OCI-LY7 (cell line): ENCODE measurements at regions not wholly inside any gene's neighbourhood (a gene's known extent, or its start where the extent isn't known, plus 50 kb on each side); places are given as distances from the start of the nearest gene placed in this dataset.

Experiments used
- BruUV-seq: library from RNA; stranded (reverse); fragments of 400-500 nt; replicated peaks from 2 replicates; lab custom pipeline; 2021; lab: Mats Ljungman, UMichigan
- CTCF ChIA-PET: fragments of 300-600 bp; sonication (Branson Sonifier 250); formaldehyde crosslinking; loops from one replicate; lab custom pipeline; 2022; ENCODE audit warnings: antibody characterized with exemption; ENCODE audit not compliant: unreplicated experiment; lab: Charles Lee
- POLR2A ChIA-PET: fragments of 300-600 bp; sonication (Branson Sonifier 250); formaldehyde crosslinking; loops from one replicate; lab custom pipeline; 2022; ENCODE audit warnings: antibody characterized with exemption; lab: Charles Lee
- DNase-seq: peaks from one replicate; pipeline ENCODE4 v3.0.0-alpha.2; 2015; ENCODE audit warnings: low spot score
- H2AFZ ChIP-seq: fragments of 200-600 bp; sonication (generic), shearing (Covaris generic); 2 replicates; pipeline ENCODE4 v1.6.1; 2014; ENCODE audit warnings: mild to moderate bottlenecking, antibody characterized with exemption, low read length, moderate library complexity
- H3K27ac ChIP-seq: fragments of 200-600 bp; sonication (generic); 2 replicates; pipeline ENCODE4 v1.5.1; 2014; ENCODE audit warnings: mixed run types, low read depth, mild to moderate bottlenecking, moderate library complexity, low read length, inconsistent platforms; ENCODE audit not compliant: poor library complexity, severe bottlenecking
- H3K36me3 ChIP-seq: fragments of 200-600 bp; sonication (generic); 2 replicates; pipeline ENCODE4 v1.6.1; 2014; ENCODE audit warnings: mild to moderate bottlenecking, antibody characterized with exemption, low read length, moderate library complexity, mixed read lengths; ENCODE audit not compliant: insufficient read depth
- H3K4me1 ChIP-seq: fragments of 200-600 bp; sonication (generic); 2 replicates; pipeline ENCODE4 v1.5.1; 2014; ENCODE audit warnings: mild to moderate bottlenecking, low read length; ENCODE audit not compliant: insufficient read depth, poor library complexity, severe bottlenecking
- H3K4me2 ChIP-seq: fragments of 200-600 bp; sonication (generic); 2 replicates; pipeline ENCODE4 v1.6.1; 2014; ENCODE audit warnings: mild to moderate bottlenecking, low read length
- H3K4me3 ChIP-seq: fragments of 200-600 bp; sonication (generic); 2 replicates; pipeline ENCODE4 v1.5.1; 2014; ENCODE audit warnings: mild to moderate bottlenecking, low read depth, low read length; ENCODE audit not compliant: poor library complexity, severe bottlenecking
- H3K79me2 ChIP-seq: fragments of 200-600 bp; sonication (generic); 2 replicates; pipeline ENCODE4 v1.6.1; 2016; ENCODE audit warnings: low read depth, mild to moderate bottlenecking, low read length, moderate library complexity, mixed read lengths; ENCODE audit not compliant: insufficient read depth
- H3K9me2 ChIP-seq: fragments of 200-600 bp; sonication (generic); 2 replicates; pipeline ENCODE4 v1.6.1; 2016; ENCODE audit warnings: mild to moderate bottlenecking, low read length, mixed read lengths; ENCODE audit not compliant: insufficient read depth
- H3K9me3 ChIP-seq: fragments of 200-600 bp; sonication (generic); 2 replicates; pipeline ENCODE4 v1.6.1; 2014; ENCODE audit warnings: mild to moderate bottlenecking, mixed run types, low read length, mixed read lengths
- H4K20me1 ChIP-seq: fragments of 200-600 bp; sonication (generic); 2 replicates; pipeline ENCODE4 v1.6.1; 2014; ENCODE audit warnings: mild to moderate bottlenecking, antibody characterized with exemption, low read length, moderate library complexity, mixed read lengths; ENCODE audit not compliant: insufficient read depth
- CTCF ChIP-seq: fragments of 200-600 bp; sonication (generic); conservative IDR thresholded peaks from 2 replicates; pipeline ENCODE4 v1.5.1; 2014; ENCODE audit warnings: mild to moderate bottlenecking, antibody characterized with exemption, low read length, moderate library complexity, mixed read lengths
- EZH2phosphoT487 ChIP-seq: fragments of 200-600 bp; sonication (generic); IDR thresholded peaks from 2 replicates; pipeline ENCODE4 v1.6.1; 2018; ENCODE audit warnings: low read depth, borderline replicate concordance, mild to moderate bottlenecking, mixed run types, antibody characterized with exemption, low read length, moderate library complexity, mixed read lengths
- intact Hi-C: fragments of 100-400 bp; cut with micrococcal nuclease; formaldehyde crosslinking; loops from one replicate; pipeline ENCODE4 v1.10.0; 2022; ENCODE audit not compliant: unreplicated experiment

- Histone ChIP-seq H3K4me3 (no peak overlapping the region), H3K9me2 (no peaks in the 10 kb centered on the region), H4K20me1 (no peaks in the 10 kb centered on the region), H2AFZ (no peak overlapping the region), H3K9me3 (no peaks in the 10 kb centered on the region), H3K4me1 (no peaks in the 10 kb centered on the region), H3K4me2 (no peak overlapping the region), H3K79me2 (no peaks in the 10 kb centered on the region), H3K27ac (no peak overlapping the region), H3K36me3 (no peaks in the 10 kb centered on the region)
- POLR2A ChIA-PET, result no interaction called here
- intact Hi-C loops, result no loop called here
- CTCF ChIA-PET, result no interaction called here
- TF ChIP-seq CTCF, result no peak
- no peak for DNase-seq
- no TSS peak for BruUV-seq
Observed at GRCh38 chr20:40280616-40281015, 408.4 kb downstream of the MAFB start.

GRCh38 chr20:40279390-40279789 is 409.6 kb downstream of the MAFB start:
- H2AFZ ChIP-seq, result no peak overlapping the region
- H4K20me1 ChIP-seq, result no peaks in the 10 kb centered on the region
- intact Hi-C loops, result no loop called here
- no peaks in the 10 kb centered on the region for H3K36me3 ChIP-seq
- DNase-seq, result no peak
- no peaks in the 10 kb centered on the region for H3K4me1 ChIP-seq
- H3K4me3 ChIP-seq, result no peak overlapping the region
- POLR2A ChIA-PET, result interaction anchor here (0.5 kb wide), 1 partner anchor 92 kb away, joined by 3 read pairs; no protein-coding TSS in a partner anchor
- no peaks in the 10 kb centered on the region for H3K9me2 ChIP-seq
- no peak overlapping the region for H3K27ac ChIP-seq
- no peaks in the 10 kb centered on the region for H3K9me3 ChIP-seq
- BruUV-seq, result no TSS peak
- TF ChIP-seq EZH2phosphoT487, result no peak
- no peak for TF ChIP-seq CTCF
- no peak overlapping the region for H3K4me2 ChIP-seq
- H3K79me2 ChIP-seq, result no peaks in the 10 kb centered on the region
- CTCF ChIA-PET, result no interaction called here

- no peaks in the 10 kb centered on the region for H3K36me3 ChIP-seq
- no peak for DNase-seq
- POLR2A ChIA-PET, result no interaction called here
- no peak overlapping the region for H3K27ac ChIP-seq
- no peaks in the 10 kb centered on the region for H3K79me2 ChIP-seq
- H2AFZ ChIP-seq, result no peak overlapping the region
- no peaks in the 10 kb centered on the region for H4K20me1 ChIP-seq
- no TSS peak for BruUV-seq
- TF ChIP-seq CTCF (no peak), EZH2phosphoT487 (no peak)
- no peak overlapping the region for H3K4me3 ChIP-seq
- H3K4me1 ChIP-seq, result no peaks in the 10 kb centered on the region
- CTCF ChIA-PET, result no interaction called here
- H3K9me2 ChIP-seq, result no peaks in the 10 kb centered on the region
- no peaks in the 10 kb centered on the region for H3K9me3 ChIP-seq
- no peak overlapping the region for H3K4me2 ChIP-seq
- intact Hi-C loops, result no loop called here
Observed at GRCh38 chr20:40278673-40279072, 410.4 kb downstream of the MAFB start.
